ENCODE measurements at regions not wholly inside any gene's neighbourhood (a gene's known extent, or its start where the extent isn't known, plus 50 kb on each side); places are given as distances from the start of the nearest gene placed in this dataset.
"Not testable (repeated sequence)": the region's sequence is repeated elsewhere in the genome, so short reads cannot be mapped to it uniquely, and the experiment has no call there.

- Histone ChIP-seq H3K4me3 (ENCODE audit: insufficient read depth, low read depth, low read length) (no peak overlapping the region), H3K36me3 (replicated peaks; ENCODE audit: control insufficient read depth, insufficient read depth, low read length) (no peaks in the 10 kb centered on the region), H3K27me3 (ENCODE audit: control insufficient read depth, insufficient read depth, low read length) (no peaks in the 10 kb centered on the region)
- no peak for DNase-seq
Observed at GRCh38 chr2:21234464-21235120, 110.8 kb downstream of the TDRD15 start.

- not testable (repeated sequence) for DNase-seq; H3K4me3 ChIP-seq (ENCODE audit: insufficient read depth, low read depth, low read length); H3K36me3 ChIP-seq (replicated peaks; ENCODE audit: control insufficient read depth, insufficient read depth, low read length)
Observed at GRCh38 chr2:21239749-21240148, 116.0 kb downstream of the TDRD15 start.

GRCh38 chr2:21244161-21244560, 120.4 kb downstream of the TDRD15 start:
- Histone ChIP-seq H3K36me3 (replicated peaks; ENCODE audit: control insufficient read depth, insufficient read depth, low read length) (no peaks in the 10 kb centered on the region), H3K4me3 (ENCODE audit: insufficient read depth, low read depth, low read length) (no peak overlapping the region), H3K27me3 (ENCODE audit: control insufficient read depth, insufficient read depth, low read length) (no peaks in the 10 kb centered on the region)
- DNase-seq = no peak

More at GRCh38 chr2:21239749-21240148, 116.0 kb downstream of the TDRD15 start:
- not testable (repeated sequence) for H3K27me3 ChIP-seq (ENCODE audit: control insufficient read depth, insufficient read depth, low read length)

- no peak for DNase-seq
- Histone ChIP-seq H3K36me3 (replicated peaks; ENCODE audit: control insufficient read depth, insufficient read depth, low read length) (no peaks in the 10 kb centered on the region), H3K4me3 (ENCODE audit: insufficient read depth, low read depth, low read length) (no peak overlapping the region), H3K27me3 (ENCODE audit: control insufficient read depth, insufficient read depth, low read length) (no peaks in the 10 kb centered on the region)
Observed at GRCh38 chr2:21245565-21245964, 121.8 kb downstream of the TDRD15 start.

GRCh38 chr2:21249367-21249766, 125.6 kb downstream of the TDRD15 start:
- no peak for DNase-seq
- no peaks in the 10 kb centered on the region for H3K27me3 ChIP-seq (ENCODE audit: control insufficient read depth, insufficient read depth, low read length)
- H3K36me3 ChIP-seq (replicated peaks; ENCODE audit: control insufficient read depth, insufficient read depth, low read length) = no peaks in the 10 kb centered on the region
- no peak overlapping the region for H3K4me3 ChIP-seq (ENCODE audit: insufficient read depth, low read depth, low read length)

GRCh38 chr2:21250673-21251072, 126.9 kb downstream of the TDRD15 start:
- no peak for DNase-seq
- no peaks in the 10 kb centered on the region for H3K36me3 ChIP-seq (replicated peaks; ENCODE audit: control insufficient read depth, insufficient read depth, low read length)
- no peaks in the 10 kb centered on the region for H3K27me3 ChIP-seq (ENCODE audit: control insufficient read depth, insufficient read depth, low read length)
- no peak overlapping the region for H3K4me3 ChIP-seq (ENCODE audit: insufficient read depth, low read depth, low read length)

GRCh38 chr2:21251216-21251980, 127.6 kb downstream of the TDRD15 start:
- DNase-seq = no peak
- no peaks in the 10 kb centered on the region for H3K36me3 ChIP-seq (replicated peaks; ENCODE audit: control insufficient read depth, insufficient read depth, low read length)
- no peaks in the 10 kb centered on the region for H3K27me3 ChIP-seq (ENCODE audit: control insufficient read depth, insufficient read depth, low read length)
- no peak overlapping the region for H3K4me3 ChIP-seq (ENCODE audit: insufficient read depth, low read depth, low read length)

- DNase-seq = no peak
- no peak overlapping the region for H3K4me3 ChIP-seq (ENCODE audit: insufficient read depth, low read depth, low read length)
Observed at GRCh38 chr2:21253311-21254027, 129.7 kb downstream of the TDRD15 start.

GRCh38 chr2:21254170-21254965, 130.6 kb downstream of the TDRD15 start:
- H3K27me3 ChIP-seq (ENCODE audit: control insufficient read depth, insufficient read depth, low read length) = no peaks in the 10 kb centered on the region
- H3K36me3 ChIP-seq (replicated peaks; ENCODE audit: control insufficient read depth, insufficient read depth, low read length) = no peaks in the 10 kb centered on the region
- H3K4me3 ChIP-seq (ENCODE audit: insufficient read depth, low read depth, low read length) = no peak overlapping the region
- no peak for DNase-seq

More at GRCh38 chr2:21253311-21254027, 129.7 kb downstream of the TDRD15 start:
- no peaks in the 10 kb centered on the region for H3K36me3 ChIP-seq (replicated peaks; ENCODE audit: control insufficient read depth, insufficient read depth, low read length)
- no peaks in the 10 kb centered on the region for H3K27me3 ChIP-seq (ENCODE audit: control insufficient read depth, insufficient read depth, low read length)

GRCh38 chr2:21256006-21256405, 132.2 kb downstream of the TDRD15 start:
- Histone ChIP-seq H3K36me3 (replicated peaks; ENCODE audit: control insufficient read depth, insufficient read depth, low read length) (no peaks in the 10 kb centered on the region), H3K4me3 (ENCODE audit: insufficient read depth, low read depth, low read length) (no peak overlapping the region), H3K27me3 (ENCODE audit: control insufficient read depth, insufficient read depth, low read length) (no peaks in the 10 kb centered on the region)
- DNase-seq = no peak

GRCh38 chr2:21257621-21258020, 133.9 kb downstream of the TDRD15 start:
- H3K4me3 ChIP-seq (ENCODE audit: insufficient read depth, low read depth, low read length) = no peak overlapping the region
- H3K27me3 ChIP-seq (ENCODE audit: control insufficient read depth, insufficient read depth, low read length) = no peaks in the 10 kb centered on the region
- DNase-seq = no peak
- no peaks in the 10 kb centered on the region for H3K36me3 ChIP-seq (replicated peaks; ENCODE audit: control insufficient read depth, insufficient read depth, low read length)

- Histone ChIP-seq H3K36me3 (replicated peaks; ENCODE audit: control insufficient read depth, insufficient read depth, low read length) (no peaks in the 10 kb centered on the region), H3K27me3 (ENCODE audit: control insufficient read depth, insufficient read depth, low read length) (no peaks in the 10 kb centered on the region), H3K4me3 (ENCODE audit: insufficient read depth, low read depth, low read length) (no peak overlapping the region)
- DNase-seq = peak; percentile 36
Observed at GRCh38 chr2:21258082-21258481, 134.3 kb downstream of the TDRD15 start.

GRCh38 chr2:21260311-21260710, 136.5 kb downstream of the TDRD15 start:
- H3K4me3 ChIP-seq (ENCODE audit: insufficient read depth, low read depth, low read length) = no peak overlapping the region
- no peaks in the 10 kb centered on the region for H3K36me3 ChIP-seq (replicated peaks; ENCODE audit: control insufficient read depth, insufficient read depth, low read length)
- H3K27me3 ChIP-seq (ENCODE audit: control insufficient read depth, insufficient read depth, low read length) = no peaks in the 10 kb centered on the region
- DNase-seq = no peak

GRCh38 chr2:21261591-21261990, 137.8 kb downstream of the TDRD15 start:
- Histone ChIP-seq H3K36me3 (replicated peaks; ENCODE audit: control insufficient read depth, insufficient read depth, low read length) (no peaks in the 10 kb centered on the region), H3K4me3 (ENCODE audit: insufficient read depth, low read depth, low read length) (no peak overlapping the region), H3K27me3 (ENCODE audit: control insufficient read depth, insufficient read depth, low read length) (no peaks in the 10 kb centered on the region)
- DNase-seq = no peak

Data from H7 (cell line).